Testis (tissue), 2 donors: ENCODE measurements at regions not wholly inside any gene's neighbourhood (a gene's known extent, or its start where the extent isn't known, plus 50 kb on each side); places are given as distances from the start of the nearest gene placed in this dataset.

ENCODE experiments used
- DNase-seq: peaks from one replicate; pipeline ENCODE4 v3.0.0-alpha.2; 2019
- H3K27ac ChIP-seq, 2 donors: fragments of 200-600 bp; sonication (generic); one replicate each; pipeline ENCODE4 v1.5.1; 2019
- H3K27me3 ChIP-seq: fragments of 200-600 bp; sonication (generic); one replicate; pipeline ENCODE4 v1.5.1; 2019
- H3K36me3 ChIP-seq: fragments of 200-600 bp; sonication (generic); one replicate; pipeline ENCODE4 v1.5.1; 2017; ENCODE audit warnings: low read depth; ENCODE audit errors: missing control alignments
- H3K4me1 ChIP-seq: fragments of 200-600 bp; sonication (generic); one replicate; pipeline ENCODE4 v1.5.1; 2019
- H3K4me3 ChIP-seq, 2 donors: fragments of 200-600 bp; sonication (generic); one replicate each; pipeline ENCODE4 v1.5.1; 2017 to 2019
- H3K9me3 ChIP-seq: fragments of 200-600 bp; sonication (generic); one replicate; pipeline ENCODE4 v1.5.1; 2017
- POLR2A ChIP-seq: fragments of 450-650 bp; IDR thresholded peaks from one replicate; pipeline ENCODE4 v1.6.1; 2017; ENCODE audit warnings: antibody characterized with exemption, mild to moderate bottlenecking, moderate library complexity
- WGBS, 2 donors: methylation state at CpG; one replicate each; pipeline ENCODE4 v1.1.5; 2018; 5-methylcytosine and 5-hydroxymethylcytosine counted together
- intact Hi-C: fragments of 100-400 bp; cut with DNase I; formaldehyde crosslinking; loops from one replicate; pipeline ENCODE4 v1.15.1; 2023; ENCODE audit warnings: low total_unique reads
- TF ChIP-seq, protein P1 (sequence below), 3 experiments: fragments of 450-650 bp in 2 of 3; fragments of 200-600 bp in 1 of 3; sonication (generic) in 1 of 3; IDR thresholded peaks; one replicate each; pipeline ENCODE4 v1.5.1; 2016 to 2019; ENCODE audit warnings: antibody characterized with exemption in 3 of 3, mild to moderate bottlenecking in 2 of 3, moderate library complexity in 1 of 3

DNA sequence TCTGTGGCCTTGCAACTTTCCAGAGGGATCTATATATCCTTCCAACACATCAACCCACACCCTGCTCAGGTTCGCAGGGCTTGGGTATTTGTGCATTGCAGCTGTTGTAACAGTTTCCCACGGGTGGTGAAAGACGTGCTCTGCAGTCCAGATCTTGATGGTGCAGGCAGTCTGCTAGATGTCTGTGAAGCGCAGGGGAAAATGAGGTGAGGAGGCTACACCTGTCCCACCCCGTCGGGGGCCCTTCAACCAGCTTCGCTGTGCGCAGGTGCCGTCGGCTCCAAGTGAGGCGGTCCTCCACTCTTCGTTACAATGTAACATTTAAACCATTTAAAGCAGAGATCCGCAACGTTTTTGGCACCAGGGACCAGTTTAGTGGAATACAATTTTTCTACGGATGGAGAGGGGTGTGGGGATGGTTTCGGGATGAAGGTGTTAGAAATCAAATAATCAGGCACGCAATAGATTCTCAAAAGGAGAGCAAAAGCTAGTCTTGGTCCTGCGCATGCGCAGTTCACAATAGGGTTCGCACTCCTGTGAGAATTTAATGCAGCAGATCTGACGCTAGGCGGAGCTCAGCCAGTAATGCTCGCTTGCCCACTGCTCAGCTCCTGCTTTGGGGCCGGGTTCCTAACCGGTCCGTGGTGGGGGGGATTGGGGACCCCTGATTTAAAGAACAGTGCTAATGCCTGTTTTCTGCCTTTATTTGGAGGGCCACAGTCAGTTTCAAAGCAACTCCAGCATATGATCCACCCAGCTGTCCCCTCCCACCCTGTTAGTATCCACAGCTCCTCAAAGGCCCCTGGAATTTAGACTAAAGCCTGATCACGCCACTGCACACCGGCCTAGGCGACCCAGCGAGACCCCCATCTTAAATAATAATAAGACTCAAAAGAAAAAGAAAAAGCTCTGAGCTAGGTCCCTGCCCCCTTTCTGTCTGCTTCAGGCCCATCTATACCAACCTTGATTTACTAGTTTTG, 97.1 kb upstream of the SELENOP start:
- Histone ChIP-seq H3K4me3 (peak overlapping the region; percentile 40 to 61), H3K27ac (no peak overlapping the region), H3K4me1 (peaks cover 7% of the 10 kb centered on the region), H3K36me3 (no peaks in the 10 kb centered on the region), H3K9me3 (no peaks in the 10 kb centered on the region), H3K27me3 (no peaks in the 10 kb centered on the region)
- 6 to 7% methylated on average over 23 to 30 of the region's 30 CpGs for WGBS, 2 donors
- no peak for TF ChIP-seq POLR2A
- TF ChIP-seq, protein P1, sequence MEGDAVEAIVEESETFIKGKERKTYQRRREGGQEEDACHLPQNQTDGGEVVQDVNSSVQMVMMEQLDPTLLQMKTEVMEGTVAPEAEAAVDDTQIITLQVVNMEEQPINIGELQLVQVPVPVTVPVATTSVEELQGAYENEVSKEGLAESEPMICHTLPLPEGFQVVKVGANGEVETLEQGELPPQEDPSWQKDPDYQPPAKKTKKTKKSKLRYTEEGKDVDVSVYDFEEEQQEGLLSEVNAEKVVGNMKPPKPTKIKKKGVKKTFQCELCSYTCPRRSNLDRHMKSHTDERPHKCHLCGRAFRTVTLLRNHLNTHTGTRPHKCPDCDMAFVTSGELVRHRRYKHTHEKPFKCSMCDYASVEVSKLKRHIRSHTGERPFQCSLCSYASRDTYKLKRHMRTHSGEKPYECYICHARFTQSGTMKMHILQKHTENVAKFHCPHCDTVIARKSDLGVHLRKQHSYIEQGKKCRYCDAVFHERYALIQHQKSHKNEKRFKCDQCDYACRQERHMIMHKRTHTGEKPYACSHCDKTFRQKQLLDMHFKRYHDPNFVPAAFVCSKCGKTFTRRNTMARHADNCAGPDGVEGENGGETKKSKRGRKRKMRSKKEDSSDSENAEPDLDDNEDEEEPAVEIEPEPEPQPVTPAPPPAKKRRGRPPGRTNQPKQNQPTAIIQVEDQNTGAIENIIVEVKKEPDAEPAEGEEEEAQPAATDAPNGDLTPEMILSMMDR (IDR thresholded peaks at IDR 0.05), result peak; percentile 62 to 82 (median 71)
- intact Hi-C loops, result no loop called here
- DNase-seq, result peak; percentile 94

DNA sequence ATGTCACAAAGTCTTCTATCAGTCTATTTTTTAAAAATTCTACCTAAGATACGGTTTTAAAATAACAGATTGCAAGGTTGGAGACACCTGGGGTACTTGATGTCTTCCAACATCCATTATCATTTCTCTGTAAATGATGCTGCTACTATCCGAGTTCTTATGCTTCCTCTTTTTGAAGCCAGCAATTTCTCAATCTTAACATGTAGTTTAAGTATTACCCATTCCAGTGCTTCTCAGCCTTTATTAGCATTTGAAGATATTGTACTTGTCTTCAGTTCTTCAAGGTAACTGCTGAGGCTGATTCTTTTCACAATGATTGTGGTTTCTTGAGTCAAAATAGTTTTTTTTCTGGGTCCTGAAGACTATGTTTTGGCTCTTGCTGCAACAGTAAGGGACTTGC, 96.4 kb upstream of the SELENOP start:
- Histone ChIP-seq H3K4me1 (peaks cover 7% of the 10 kb centered on the region), H3K4me3 (no peak overlapping the region), H3K9me3 (no peaks in the 10 kb centered on the region), H3K27me3 (no peaks in the 10 kb centered on the region), H3K36me3 (no peaks in the 10 kb centered on the region), H3K27ac (no peak overlapping the region)
- DNase-seq, result no peak
- TF ChIP-seq, protein P1 (IDR thresholded peaks at IDR 0.05), result no peak
- TF ChIP-seq POLR2A, result no peak
- 52 to 57% methylated on average over 2 of the region's 2 CpGs for WGBS, 2 donors
- intact Hi-C loops, result no loop called here

DNA sequence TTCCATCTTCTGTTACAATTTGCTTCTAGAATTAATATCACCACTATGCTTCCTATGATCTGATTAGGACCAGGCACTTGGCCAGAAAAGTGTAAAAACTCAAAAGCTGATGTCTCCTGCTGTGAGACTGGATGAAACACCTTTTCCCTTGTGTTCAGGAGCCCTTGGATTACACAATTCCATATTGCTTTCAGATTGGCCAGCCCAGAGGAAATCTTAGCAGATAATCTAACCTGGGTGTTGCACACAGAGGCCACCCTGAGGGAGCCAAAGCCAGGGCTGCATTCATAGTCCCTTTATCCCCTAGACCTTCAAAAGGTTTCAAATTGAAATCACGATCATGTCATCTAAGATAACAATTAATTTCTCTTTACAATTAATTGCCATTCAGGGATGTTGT, 94.1 kb upstream of the SELENOP start:
- Histone ChIP-seq H3K4me3 (no peak overlapping the region), H3K36me3 (no peaks in the 10 kb centered on the region), H3K27me3 (no peaks in the 10 kb centered on the region), H3K4me1 (peaks cover 7% of the 10 kb centered on the region), H3K9me3 (no peaks in the 10 kb centered on the region), H3K27ac (no peak overlapping the region)
- DNase-seq, result no peak
- TF ChIP-seq, protein P1 (IDR thresholded peaks at IDR 0.05), result no peak
- no peak for TF ChIP-seq POLR2A
- intact Hi-C loops, result no loop called here
- 94 to 97% methylated on average over 1 of the region's 1 CpG for WGBS, 2 donors

DNA sequence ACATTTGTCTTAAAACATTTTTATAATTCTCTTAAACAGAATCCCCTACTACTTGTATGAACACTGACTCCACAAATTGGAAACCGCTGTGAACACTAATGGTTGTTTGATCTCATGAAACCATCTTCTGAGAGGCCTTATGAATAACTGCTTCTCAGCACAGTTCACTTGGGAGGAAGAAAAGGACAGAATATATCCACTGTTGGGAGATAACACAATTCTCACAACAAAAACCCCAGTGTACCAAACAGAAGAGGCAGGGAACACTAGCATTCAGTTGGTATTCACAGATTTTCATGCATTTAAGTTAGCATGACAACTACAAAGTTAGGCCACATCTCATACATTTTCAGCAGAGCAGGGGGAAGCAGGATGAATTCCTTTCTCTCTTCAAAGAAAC, 89.0 kb upstream of the SELENOP start:
- Histone ChIP-seq H3K36me3 (no peaks in the 10 kb centered on the region), H3K9me3 (no peaks in the 10 kb centered on the region), H3K27me3 (no peaks in the 10 kb centered on the region), H3K4me1 (no peaks in the 10 kb centered on the region), H3K27ac (no peak overlapping the region), H3K4me3 (no peak overlapping the region)
- WGBS, 2 donors, result 86 to 88% methylated on average over 1 of the region's 1 CpG
- no peak for DNase-seq
- TF ChIP-seq, protein P1 (IDR thresholded peaks at IDR 0.05), result no peak
- no peak for TF ChIP-seq POLR2A
- intact Hi-C loops, result no loop called here
